ENCODE measurements at regions not wholly inside any gene's neighbourhood (a gene's known extent, or its start where the extent isn't known, plus 50 kb on each side); places are given as distances from the start of the nearest gene placed in this dataset.

GRCh38 chrX:94401426-94401825 is 727.4 kb downstream of the FAM133A start:
- TF ChIP-seq POLR2A (IDR thresholded peaks at IDR 0.05; ENCODE audit: low read depth, low read length) (no peak), POLR2AphosphoS5 (IDR thresholded peaks at IDR 0.05; ENCODE audit: low read depth, low read length) (no peak), TAF1 (IDR thresholded peaks at IDR 0.05; ENCODE audit: borderline replicate concordance, low read depth, low read length) (no peak)

Measured in GM12892 (cell line).